A673 (cell line): ENCODE measurements at regions not wholly inside any gene's neighbourhood (a gene's known extent, or its start where the extent isn't known, plus 50 kb on each side); places are given as distances from the start of the nearest gene placed in this dataset.

ENCODE experiments used
- EZH2 ChIP-seq: fragments of 200-600 bp; sonication (generic); IDR thresholded peaks from 2 replicates; pipeline ENCODE4 v1.6.1; 2017; ENCODE audit warnings: borderline replicate concordance, low read depth, mild to moderate bottlenecking, mixed read lengths, antibody characterized with exemption, low read length; ENCODE audit not compliant: poor library complexity, severe bottlenecking
- TF ChIP-seq, protein P1 (sequence below): fragments of 300-800, 200-600 bp; sonication (generic); conservative IDR thresholded peaks from 2 replicates; pipeline ENCODE4 v1.5.1; 2017; ENCODE audit warnings: low read depth, mild to moderate bottlenecking, antibody characterized with exemption, low read length, moderate library complexity, mixed read lengths

DNA sequence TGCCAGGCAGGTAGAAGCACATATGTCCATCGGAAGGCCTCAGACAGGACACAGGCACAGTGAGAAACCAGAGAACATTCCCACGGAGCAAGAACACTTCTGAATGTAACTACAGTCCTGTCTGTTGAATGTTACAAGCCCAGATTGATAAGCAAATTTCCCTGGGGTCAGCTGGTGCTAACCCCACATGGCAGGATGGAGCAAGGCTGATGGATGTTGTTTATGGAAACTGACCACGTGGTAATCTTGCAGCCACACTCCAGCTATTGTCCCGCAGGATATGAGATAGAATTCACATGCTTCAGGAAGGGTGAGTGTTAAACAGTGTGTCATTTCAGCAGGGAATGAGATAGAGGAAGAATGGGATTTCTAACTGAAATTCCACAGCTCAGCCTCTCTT lies 138.8 kb upstream of the COPS8 start:
- TF ChIP-seq, protein P1, sequence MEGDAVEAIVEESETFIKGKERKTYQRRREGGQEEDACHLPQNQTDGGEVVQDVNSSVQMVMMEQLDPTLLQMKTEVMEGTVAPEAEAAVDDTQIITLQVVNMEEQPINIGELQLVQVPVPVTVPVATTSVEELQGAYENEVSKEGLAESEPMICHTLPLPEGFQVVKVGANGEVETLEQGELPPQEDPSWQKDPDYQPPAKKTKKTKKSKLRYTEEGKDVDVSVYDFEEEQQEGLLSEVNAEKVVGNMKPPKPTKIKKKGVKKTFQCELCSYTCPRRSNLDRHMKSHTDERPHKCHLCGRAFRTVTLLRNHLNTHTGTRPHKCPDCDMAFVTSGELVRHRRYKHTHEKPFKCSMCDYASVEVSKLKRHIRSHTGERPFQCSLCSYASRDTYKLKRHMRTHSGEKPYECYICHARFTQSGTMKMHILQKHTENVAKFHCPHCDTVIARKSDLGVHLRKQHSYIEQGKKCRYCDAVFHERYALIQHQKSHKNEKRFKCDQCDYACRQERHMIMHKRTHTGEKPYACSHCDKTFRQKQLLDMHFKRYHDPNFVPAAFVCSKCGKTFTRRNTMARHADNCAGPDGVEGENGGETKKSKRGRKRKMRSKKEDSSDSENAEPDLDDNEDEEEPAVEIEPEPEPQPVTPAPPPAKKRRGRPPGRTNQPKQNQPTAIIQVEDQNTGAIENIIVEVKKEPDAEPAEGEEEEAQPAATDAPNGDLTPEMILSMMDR = no peak
- TF ChIP-seq EZH2 = no peak
